GM10248 (cell line): ENCODE measurements at regions not wholly inside any gene's neighbourhood (a gene's known extent, or its start where the extent isn't known, plus 50 kb on each side); places are given as distances from the start of the nearest gene placed in this dataset.
"Not testable (repeated sequence)": the region's sequence is repeated elsewhere in the genome, so short reads cannot be mapped to it uniquely, and the experiment has no call there.

Experiments
- CTCF ChIA-PET: fragments of 300-600 bp; sonication (Branson Sonifier 250); formaldehyde crosslinking; extraction: SDS; loops from one replicate; lab custom pipeline; 2021; ENCODE audit warnings: antibody characterized with exemption; lab: Yijun Ruan, JAX
- POLR2A ChIA-PET: fragments of 350-650 bp; sonication (Branson Sonifier 250); formaldehyde crosslinking; extraction: SDS; loops from one replicate; lab custom pipeline; 2020; ENCODE audit warnings: antibody characterized with exemption; lab: Yijun Ruan, JAX
- DNase-seq: peaks from one replicate; pipeline ENCODE4 v3.0.0; 2012; ENCODE audit errors: extremely low spot score
- CTCF ChIP-seq: IDR thresholded peaks from 2 replicates; pipeline ENCODE4 v1.5.1; 2012; ENCODE audit warnings: mild to moderate bottlenecking, low read depth; ENCODE audit errors: extremely low read depth, missing control alignments, control extremely low read depth

GRCh38 chr3:193023218-193023617 is 105.6 kb upstream of the MB21D2 start:
- ChIA-PET POLR2A (no interaction called here), CTCF (interaction anchor here (1.4 to 3.3 kb wide), 3 partner anchors 8 to 550 kb away, joined by 3 to 16 read pairs (median 11); no protein-coding TSS in a partner anchor)
- DNase-seq = no peak
- no peak for TF ChIP-seq CTCF

GRCh38 chr3:193028258-193028657 is 110.6 kb upstream of the MB21D2 start:
- TF ChIP-seq CTCF = no peak
- ChIA-PET CTCF (interaction anchor here (0.7 to 1.2 kb wide), 4 partner anchors 13 to 212 kb away, joined by 3 read pairs; no protein-coding TSS in a partner anchor), POLR2A (no interaction called here)
- DNase-seq = no peak

GRCh38 chr3:193029800-193030199 is 112.1 kb upstream of the MB21D2 start:
- ChIA-PET CTCF (interaction anchor here (0.7 kb wide), 1 partner anchor 217 kb away, joined by 3 read pairs; no protein-coding TSS in a partner anchor), POLR2A (no interaction called here)
- DNase-seq = no peak
- TF ChIP-seq CTCF = no peak

- ChIA-PET POLR2A (no interaction called here), CTCF (interaction anchor here (3.5 kb wide), 1 partner anchor 11 kb away, joined by 13 read pairs; no protein-coding TSS in a partner anchor)
- no peak for TF ChIP-seq CTCF
- DNase-seq = no peak
These were observed 112.6 kb upstream of the MB21D2 start for GRCh38 chr3:193030276-193030675.

- no peak for DNase-seq
- ChIA-PET POLR2A (no interaction called here), CTCF (interaction anchor here (1.0 to 3.5 kb wide), 3 partner anchors 9 to 215 kb away, joined by 4 to 13 read pairs (median 4); no protein-coding TSS in a partner anchor)
- no peak for TF ChIP-seq CTCF
These were observed 114.3 kb upstream of the MB21D2 start for GRCh38 chr3:193031911-193032310.

- TF ChIP-seq CTCF = no peak
- no peak for DNase-seq
- ChIA-PET CTCF (interaction anchor here (0.8 to 3.5 kb wide), 6 partner anchors 8 to 219 kb away, joined by 3 to 13 read pairs (median 3); partner anchors contain the start of gene MB21D2), POLR2A (no interaction called here)
These were observed 115.6 kb upstream of the MB21D2 start for GRCh38 chr3:193033226-193033780.

- POLR2A ChIA-PET, DNase-seq: not testable (repeated sequence)
- CTCF ChIA-PET = interaction anchor here (10.0 kb wide), 1 partner anchor 224 kb away, joined by 260 read pairs; no protein-coding TSS in a partner anchor
These were observed 120.2 kb upstream of the MB21D2 start for GRCh38 chr3:193037828-193038227.
